NCI-H1105 (cell line): ENCODE measurements at regions not wholly inside any gene's neighbourhood (a gene's known extent, or its start where the extent isn't known, plus 50 kb on each side); places are given as distances from the start of the nearest gene placed in this dataset.
A peak's percentile ranks its signal among the peaks of the same experiment; 100 is the strongest.

Experiments
- DNase-seq: peaks from one replicate; lab custom pipeline; 2025; lab: John Stamatoyannopoulos, UW

DNA sequence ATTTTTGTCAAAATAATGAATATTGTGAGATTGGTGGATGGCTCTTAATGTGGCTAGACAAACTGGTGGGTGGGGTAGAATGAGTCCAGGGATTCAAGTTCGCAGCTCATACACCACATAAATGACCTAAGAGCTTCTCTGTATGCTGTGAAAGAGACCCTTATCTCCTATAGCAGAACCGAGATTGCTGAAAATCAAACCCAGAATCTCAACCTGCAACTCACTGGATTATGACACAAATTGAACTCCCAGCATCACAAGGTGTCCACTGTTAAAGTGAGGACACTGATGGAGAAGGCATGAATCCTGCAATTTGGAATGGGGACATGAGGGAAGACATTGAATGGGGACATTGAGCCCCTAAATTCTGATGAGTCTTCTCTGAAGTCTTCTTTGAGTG lies 51.3 kb upstream of the CNKSR3 start:
- DNase-seq, result no peak

DNA sequence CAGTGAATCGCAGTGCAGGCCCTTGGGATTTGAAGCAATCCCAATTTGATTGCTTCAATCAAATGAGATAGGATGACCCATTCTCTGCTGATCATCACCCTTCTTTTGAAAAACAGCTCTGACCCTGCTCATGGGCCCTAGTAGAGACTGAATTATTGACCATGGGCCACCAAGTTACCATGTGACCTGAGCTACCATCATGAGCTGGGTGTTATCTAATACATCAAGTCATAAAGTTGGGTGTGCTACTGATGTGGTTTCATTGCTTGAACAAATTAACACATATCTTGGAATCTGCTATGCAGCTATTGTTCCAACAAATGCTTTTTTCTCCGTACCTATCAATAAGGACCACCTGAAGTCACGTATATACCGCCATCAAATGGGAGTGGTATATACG lies 54.8 kb upstream of the CNKSR3 start:
- no peak for DNase-seq

DNA sequence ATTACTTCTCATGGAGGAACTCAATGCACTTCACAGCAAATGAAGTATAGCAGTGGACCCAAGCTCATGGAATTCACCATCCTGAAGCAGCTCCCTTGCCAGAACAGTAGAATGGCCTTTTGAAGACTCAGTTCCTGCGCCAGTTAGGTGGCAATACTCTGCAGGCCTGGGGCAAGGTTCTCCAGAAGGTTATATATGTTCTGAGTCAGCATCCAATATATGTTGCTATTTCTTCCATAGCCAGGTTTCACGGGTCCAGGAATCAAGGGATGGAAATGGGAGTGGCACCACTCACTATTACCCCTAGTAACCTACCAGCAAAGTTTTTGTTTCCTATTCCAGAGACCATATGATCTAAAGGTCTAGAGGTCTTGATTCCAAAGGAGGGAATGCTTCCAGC lies 56.4 kb upstream of the CNKSR3 start:
- DNase-seq, result no peak

DNA sequence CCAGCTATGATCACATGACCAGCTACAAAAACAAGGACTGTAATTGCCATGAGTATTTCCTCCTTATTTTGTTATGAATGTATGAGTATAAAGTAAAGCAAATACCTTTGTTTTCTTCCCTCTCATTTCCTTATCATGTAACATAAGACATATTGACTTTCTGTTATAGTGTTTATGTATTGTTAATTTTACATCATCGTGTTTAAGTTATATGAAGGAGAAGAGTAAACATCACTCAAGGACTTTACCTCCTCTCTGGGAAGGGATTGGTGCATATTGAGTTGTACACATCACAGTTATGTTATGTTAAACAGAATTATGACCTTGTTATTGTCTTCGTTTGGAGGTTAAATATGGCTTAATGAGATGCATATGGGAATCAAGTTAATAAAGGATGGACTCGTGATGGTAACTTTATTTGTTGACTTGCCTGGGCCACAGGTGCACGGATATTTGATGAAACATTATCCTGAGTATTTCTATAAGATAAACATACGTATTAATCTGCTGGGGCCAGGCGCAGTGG lies 57.3 kb upstream of the CNKSR3 start:
- DNase-seq, result no peak

DNA sequence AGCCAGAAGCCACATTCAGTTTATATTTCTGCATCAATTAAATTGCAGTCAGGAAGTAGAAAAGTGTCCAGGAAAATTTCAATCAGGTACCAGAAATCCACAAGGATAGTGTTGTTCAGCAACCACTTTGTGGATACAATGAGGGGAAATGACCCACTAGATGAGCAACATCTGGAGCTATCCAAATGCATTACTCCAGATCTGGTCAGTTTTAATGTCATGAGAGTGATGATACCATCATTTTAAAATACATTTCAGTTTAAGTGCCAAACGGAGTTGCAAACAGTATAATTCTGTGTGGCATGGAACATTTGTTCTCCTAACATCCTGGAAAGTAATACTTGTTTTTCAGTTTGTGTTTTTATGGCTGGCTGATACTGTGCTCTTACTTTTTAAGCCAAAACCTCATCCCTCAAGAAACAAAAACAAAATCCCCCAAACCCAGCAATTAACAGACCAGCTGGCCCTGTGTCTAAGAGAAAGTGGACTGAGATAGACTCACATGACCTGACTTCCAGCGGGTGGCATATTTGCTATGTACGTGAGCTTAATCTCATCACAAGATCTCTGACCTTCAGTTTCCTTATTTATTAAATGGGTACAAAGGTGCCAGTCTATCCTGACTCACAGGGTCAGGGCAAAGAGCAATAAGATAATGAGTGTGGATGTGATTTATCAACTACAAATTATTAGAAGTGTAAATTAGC lies 58.8 kb upstream of the CNKSR3 start:
- no peak for DNase-seq

DNA sequence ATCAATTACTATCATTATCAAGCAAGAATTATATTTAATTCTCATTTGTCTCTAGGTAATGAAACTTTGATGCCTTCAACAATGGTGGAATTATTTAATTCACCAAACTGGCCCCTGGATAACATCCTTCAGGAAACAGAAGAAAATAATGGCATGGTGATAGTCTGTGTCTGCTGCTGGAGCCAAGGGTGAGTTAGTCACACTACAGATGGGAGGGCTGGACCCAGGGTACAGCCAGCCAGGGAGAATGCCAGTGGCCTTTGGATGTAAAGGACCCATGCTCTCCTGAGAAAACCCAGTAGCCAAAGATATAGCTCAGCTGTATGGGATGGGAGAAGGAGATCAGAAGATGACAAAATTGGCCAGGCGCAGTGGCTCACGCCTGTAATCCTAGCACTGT lies 60.0 kb upstream of the CNKSR3 start:
- DNase-seq, result no peak

DNA sequence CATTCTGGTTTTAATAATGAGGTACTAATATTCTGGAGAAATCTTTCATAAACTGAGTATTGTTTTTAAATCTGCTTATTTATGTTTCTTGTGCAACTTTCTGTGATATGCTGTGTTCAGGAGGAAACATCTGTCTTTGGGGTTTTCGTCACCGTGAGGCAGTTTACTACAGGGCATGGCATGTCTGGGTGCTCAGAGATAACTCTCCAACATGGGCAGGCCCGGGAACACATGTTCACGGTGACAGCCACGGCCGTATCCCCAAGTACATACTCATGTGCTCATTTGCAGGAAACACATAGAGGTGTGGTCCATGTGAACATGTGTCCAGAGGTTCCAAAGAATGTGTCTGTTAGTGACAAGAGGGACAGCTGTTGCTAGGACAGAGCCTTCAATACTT lies 62.1 kb upstream of the CNKSR3 start:
- DNase-seq, result no peak

DNA sequence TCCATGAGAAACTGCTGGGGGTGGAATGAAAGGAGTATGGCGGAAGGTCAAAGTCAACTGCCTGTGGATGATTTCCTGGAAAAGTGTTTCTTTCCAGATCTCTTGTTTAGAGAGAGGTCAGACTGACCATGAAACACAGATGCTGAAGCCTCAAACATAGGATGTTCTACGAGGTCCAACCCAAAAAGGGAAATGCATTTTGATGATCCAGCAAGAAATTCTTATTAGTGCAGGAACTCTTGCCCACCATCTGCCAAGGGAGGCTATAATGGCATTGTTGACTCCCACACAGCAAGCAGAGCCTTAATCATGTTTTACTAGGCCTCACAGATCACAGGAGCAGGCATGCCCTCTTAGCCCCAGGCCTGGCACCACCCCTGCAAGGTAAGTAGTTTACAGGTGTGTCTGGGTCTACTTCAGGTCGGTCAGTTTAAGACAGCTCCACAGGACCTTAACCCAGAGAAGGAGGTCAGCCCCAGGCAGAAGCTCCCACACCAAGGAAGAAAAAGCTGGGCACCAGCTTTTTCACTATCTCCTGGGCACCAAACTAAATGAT lies 67.6 kb upstream of the CNKSR3 start:
- DNase-seq, result no peak

DNA sequence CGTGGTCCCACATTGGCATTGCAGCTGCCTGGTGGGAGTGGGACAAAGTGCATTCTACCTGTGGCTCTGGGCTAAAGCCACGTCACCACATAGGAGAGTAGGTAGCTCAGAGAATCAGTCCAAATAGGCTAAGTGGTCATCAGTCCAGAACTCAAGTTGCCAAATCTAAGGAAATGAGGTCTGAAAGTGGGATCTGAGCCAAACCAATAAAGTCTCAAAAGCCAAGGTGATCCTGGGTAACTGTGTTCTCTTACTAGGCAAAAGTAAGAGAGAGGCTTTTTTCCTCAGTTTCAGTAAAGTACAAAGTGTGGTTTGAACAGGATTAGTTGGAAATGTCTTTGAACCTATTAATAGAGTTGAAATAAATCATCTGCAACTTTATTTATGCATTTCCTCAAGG lies 68.6 kb upstream of the CNKSR3 start:
- no peak for DNase-seq

DNA sequence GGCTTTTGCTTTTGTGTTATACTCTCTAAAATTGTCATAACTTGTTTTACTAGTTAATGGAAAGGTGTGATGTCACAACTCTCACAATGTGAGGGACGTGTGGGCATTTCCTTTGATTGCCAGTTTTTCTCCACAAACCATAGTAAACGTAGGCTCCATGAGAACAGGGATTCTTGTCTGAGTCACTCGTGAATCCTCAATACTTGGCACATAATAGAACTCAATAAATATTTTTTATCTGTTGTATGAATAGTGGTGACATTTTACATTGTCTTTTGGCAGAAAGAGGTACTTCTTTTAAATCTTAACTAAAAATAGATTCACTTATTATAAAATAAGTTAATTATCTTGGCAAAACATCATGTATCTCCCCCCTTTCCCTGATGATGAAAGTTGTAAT lies 69.0 kb upstream of the CNKSR3 start:
- DNase-seq, result no peak

DNA sequence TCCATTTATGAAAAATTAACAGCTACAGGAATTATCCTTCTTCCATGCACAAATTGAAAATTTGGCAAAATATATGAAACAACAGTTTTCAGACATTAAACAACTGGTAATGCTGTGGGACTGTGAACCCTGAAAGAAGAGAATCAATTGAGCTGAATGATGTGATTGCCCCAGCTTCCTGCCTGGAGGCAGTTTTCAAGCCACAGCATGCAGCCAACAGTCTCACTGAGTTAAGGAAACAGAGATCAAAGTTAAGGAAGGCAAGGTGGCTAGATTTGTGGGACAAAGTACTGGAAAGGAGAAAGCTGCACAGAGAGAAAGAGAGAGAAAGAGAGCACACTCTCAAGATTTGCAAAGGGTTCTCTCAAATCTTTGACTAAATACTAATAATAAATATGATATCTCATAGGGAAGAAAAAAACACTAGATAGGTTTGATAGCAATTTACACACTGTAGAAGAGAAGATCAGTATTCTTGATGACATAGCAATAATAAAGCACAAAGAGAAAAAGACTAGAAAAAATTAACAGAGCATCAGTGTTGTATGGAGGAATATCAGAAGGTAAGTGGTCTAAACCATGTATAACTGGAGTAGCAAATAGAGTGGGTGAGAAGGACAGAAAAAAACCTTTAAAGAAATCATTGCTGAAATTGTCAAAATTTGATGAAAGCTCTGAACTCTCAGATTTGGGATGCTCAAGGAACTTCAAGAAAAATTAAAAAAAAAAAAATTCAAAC lies 70.1 kb upstream of the CNKSR3 start:
- DNase-seq, result no peak

DNA sequence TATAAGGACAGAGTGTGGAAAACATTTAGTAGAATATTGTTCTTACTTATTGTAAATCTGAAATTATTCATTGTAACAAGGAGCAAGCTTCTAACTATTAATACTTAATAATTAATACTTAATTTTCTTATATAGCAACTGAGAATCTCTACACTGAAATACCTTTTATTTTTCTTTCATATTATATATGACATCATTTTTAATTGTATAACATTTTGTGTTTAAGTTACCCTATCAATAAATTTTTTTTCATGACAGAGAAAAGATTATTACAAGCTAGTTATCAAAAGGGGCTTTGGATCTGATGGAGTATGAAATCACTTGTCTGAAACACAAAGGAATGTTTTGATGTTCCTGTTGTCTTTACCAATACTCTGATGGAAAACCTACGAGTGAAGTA lies 72.2 kb upstream of the CNKSR3 start:
- no peak for DNase-seq

DNA sequence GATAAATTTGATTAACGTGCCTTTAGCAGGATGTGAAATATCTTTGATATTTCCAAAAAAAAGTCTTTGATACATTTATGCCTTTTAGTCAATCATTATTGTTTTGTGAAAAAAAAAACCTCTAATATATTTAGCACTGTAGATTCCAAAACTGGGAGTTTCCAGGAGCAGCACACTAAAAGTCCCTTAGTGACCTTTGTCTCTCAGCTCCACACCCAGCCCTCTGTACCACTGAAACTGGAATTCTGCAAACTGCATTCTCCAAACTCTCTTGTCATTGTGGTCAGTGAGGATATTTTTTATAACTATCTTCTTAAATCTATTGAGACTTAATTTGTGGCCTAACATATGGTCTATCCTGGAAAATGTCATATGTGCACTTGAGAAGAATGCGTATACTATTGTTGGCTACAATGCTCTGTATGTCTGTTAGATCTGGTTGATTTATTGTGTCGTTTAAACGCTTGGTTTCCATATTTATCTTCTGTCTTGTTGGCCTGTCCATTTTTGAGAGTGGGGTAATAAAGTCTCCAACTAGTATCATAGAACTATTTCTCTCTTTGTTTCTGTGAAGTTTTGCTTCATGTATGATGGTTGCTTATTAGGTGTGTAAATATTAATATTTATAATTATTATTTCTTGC lies 73.2 kb upstream of the CNKSR3 start:
- DNase-seq, result no peak

DNA sequence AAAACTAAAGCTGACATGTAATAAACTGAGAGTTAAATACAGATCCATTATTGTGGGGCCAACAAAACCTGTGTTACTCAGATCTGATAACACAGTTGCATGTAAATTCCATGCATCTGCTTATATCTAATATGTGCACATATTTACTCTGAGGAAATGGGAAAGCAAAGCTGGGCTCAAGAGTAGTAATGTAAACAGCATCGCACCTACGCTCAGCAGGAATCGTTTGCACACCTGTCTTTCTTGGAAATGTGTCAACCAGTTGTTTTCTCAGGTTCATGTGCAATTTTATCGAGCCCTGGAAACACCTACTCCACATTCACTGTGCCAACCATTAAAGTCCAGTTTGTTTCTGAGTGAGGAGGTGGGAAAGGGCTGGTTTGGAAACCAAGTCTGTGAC lies 80.3 kb upstream of the CNKSR3 start:
- DNase-seq, result peak; percentile 93

DNA sequence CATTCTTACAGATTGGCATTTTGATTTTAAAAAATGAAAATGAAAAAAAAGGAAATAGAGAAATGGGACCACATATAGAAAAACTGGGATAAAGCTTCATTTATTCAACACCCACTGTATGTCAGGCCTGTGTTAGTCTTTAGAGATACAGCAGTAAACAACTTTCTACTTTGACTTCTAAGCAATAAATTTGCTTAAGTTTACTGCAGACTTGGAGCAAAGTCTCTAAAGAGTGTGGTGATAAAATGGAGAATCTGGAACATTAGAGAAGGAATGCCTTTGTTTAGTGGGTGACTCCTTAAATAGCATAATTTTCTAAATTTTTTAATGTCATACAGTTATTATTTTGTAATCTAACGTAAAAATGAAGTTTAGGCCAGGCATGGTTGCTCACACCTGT lies 80.7 kb upstream of the CNKSR3 start:
- DNase-seq, result no peak

DNA sequence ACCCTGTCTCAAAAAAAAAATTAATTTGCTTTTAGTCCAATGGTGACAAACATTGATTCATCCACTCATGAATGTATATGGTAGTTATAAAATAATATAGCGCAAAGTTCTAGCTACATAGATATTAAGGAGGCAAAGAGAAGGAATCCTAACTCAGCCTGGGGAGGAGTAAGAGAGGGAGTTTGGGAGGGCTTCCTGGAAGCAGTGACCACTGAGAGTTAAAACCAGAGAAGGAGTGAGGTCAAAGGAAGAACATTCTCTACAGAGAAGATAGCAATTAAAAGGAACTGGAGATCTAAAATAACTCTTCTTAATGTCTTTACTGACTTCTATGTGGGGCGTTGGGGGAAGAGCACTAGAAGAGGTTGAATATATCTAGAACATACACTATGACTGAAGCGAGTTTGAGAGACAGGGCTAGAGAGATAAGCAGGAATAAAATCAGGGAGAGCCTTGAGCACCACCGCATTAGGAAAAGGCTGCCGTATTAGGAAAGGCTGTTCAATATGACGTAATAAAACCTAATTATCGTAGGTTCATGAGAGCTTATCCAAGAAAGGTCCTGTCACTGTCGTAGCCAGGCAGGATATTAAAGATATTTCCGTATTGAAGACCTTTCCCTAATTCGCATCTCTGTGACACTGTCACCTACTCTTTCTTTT lies 81.8 kb upstream of the CNKSR3 start:
- no peak for DNase-seq

DNA sequence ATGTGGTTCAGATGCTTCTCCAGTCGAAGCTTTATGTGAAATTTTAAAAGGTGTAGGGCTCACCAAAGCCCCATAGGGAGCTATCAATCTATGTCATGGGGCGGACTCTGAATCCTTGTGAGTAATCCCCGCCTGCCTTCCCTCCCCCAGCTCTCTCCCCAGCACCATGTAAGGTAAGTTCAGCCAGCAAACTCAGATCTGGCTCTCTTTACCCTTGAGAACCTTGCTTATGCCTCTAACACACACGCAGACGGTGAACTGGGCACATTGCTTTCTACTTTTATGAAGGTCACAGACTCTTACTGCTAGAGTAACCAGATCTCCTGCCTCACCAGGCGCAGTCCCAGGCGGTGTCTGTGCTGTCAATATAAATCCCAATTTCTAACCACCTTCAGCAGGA lies 82.6 kb upstream of the CNKSR3 start:
- no peak for DNase-seq

DNA sequence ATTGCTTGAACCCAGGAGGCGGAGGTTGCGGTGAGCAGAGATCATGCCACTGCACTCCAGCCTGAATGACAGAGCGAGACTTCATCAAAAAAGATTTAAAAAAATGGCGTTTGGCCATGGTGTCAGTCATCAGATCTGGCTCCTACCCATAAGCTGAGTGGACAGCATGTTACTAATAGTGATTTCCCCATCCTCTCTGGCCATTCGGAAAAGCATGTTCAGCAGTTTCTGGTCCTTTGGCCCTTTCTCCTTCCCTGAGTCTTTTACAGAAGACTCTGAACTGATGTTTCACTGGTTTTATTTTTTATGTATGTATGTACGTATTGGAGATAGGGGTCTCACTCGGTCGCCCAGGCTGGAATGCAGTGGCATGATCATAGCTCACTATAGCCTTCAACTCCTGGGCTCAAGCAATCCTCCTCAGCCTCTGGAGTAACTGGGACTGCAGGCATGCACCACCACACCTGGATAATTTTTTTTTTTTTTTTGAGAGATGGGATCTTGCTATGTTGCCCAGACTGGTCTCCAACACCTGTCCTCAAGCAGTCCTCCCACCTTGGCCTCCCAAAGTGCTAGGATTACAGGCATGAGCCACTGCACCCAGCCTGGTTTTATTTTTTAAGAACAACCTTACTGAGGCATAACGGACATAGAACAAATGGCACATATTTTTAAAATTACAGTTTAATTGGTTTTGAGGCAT lies 84.2 kb upstream of the CNKSR3 start:
- DNase-seq, result no peak

DNA sequence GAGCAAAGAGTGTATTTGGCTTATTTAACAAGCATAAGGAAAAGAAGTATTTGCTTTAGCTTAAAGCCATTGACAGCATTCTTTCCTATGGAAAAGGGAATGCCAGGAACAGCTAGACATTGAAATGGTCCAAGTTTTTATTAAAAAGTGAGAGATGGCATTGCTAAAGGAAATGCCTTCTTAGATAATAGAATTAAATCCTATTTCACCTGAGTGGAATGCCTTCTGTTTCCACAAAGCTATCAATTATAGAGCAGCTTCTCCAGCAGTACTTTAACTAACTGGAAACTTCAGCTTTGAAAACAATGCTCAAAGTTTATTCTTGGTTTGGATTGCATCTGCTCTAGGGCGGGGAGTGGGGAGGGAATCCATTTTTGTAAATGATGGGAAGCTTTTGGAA lies 85.1 kb upstream of the CNKSR3 start:
- no peak for DNase-seq

DNA sequence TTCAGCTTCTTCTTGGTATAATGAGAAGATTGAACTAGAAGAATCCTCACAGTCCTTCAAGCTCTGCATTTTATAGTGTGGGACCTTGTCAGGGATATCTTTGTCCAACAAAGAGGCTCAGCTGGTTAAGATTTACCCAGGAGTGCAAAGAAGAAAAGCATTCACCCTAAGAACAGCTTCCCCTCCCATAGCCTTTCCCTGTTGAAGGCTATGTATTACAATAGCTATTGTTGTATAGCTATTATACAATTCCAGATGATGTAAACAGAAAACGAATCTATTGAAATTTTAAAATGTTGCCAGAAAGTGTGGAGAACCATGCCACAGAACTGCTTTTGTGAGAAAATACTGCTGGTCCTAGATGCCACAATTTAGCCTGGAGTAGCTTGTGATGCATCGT lies 85.5 kb upstream of the CNKSR3 start:
- no peak for DNase-seq

DNA sequence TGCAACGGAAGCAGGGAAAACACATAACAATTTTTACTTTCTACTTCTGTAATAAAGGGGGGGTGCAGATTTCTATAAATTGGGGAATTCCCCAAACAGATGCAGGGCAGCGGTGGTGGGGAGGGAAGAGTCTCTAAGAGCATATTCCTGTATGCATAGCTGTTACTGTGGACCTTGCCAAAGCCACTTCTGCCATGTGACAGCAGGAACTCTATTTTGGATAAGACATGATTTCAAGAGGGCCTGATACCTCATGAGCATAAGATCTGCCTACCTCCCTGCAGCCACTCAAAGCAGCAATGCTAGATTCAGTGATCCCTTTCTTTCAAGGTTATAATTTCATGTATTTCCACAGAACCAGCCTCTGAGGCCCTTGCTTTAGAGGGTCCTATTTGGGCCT lies 86.2 kb upstream of the CNKSR3 start:
- no peak for DNase-seq

DNA sequence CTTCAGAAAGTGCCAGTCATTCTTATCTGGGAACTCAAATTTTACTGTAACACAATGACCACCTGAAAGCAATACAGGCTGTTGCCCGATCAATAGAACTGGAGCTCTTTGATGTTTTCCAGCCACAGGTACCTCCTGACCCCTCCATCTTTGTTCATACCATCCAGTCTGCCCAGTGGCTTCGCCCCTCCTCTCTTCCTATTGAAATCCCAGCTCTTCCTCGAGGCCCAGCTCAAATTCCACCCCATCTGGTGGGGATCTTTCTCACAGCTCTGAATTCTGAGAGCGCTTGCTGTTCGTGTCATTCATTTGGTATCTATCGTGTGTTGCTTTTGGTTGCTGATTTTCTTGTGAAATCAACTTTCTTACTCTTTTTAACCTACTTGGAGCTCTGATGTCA lies 87.9 kb upstream of the CNKSR3 start:
- DNase-seq, result no peak
